Nephron (organoid): ENCODE measurements at regions not wholly inside any gene's neighbourhood (a gene's known extent, or its start where the extent isn't known, plus 50 kb on each side); places are given as distances from the start of the nearest gene placed in this dataset.

Experiments used
- H3K27ac Mint-ChIP-seq, 3 experiments: 2 replicates each; pipeline ENCODE4 v1.8.0; 2020; ENCODE audit warnings: mixed read lengths in 3 of 3, mild to moderate bottlenecking in 2 of 3, moderate library complexity in 1 of 3
- H3K27me3 Mint-ChIP-seq: 2 replicates; pipeline ENCODE4 v1.8.0; 2021; ENCODE audit warnings: low read depth, mild to moderate bottlenecking, moderate library complexity, mixed read lengths
- H3K36me3 Mint-ChIP-seq: 2 replicates; pipeline ENCODE4 v1.8.0; 2020; ENCODE audit warnings: low read depth, mixed read lengths
- H3K4me1 Mint-ChIP-seq: 2 replicates; pipeline ENCODE4 v1.8.0; 2020; ENCODE audit warnings: mixed read lengths
- H3K4me3 Mint-ChIP-seq, 3 experiments: 2 replicates each; pipeline ENCODE4 v1.8.0; 2020; ENCODE audit warnings: mild to moderate bottlenecking in 3 of 3, mixed read lengths in 3 of 3, moderate library complexity in 2 of 3
- H3K9me3 Mint-ChIP-seq: 2 replicates; pipeline ENCODE4 v1.8.0; 2020; ENCODE audit warnings: mixed read lengths
- CTCF ChIP-seq, 3 experiments: fragments of 200-600 bp; sonication (generic); IDR thresholded peaks; one replicate each; pipeline ENCODE4 v1.5.0; 2021; ENCODE audit warnings: antibody characterized with exemption in 3 of 3; ENCODE audit not compliant: unreplicated experiment in 3 of 3

GRCh38 chr15:45891766-45892165, 256.9 kb downstream of the SQOR start:
- Mint-ChIP-seq H3K36me3 (no peaks in the 10 kb centered on the region), H3K4me1 (peaks cover 7% of the 10 kb centered on the region), H3K27me3 (peaks cover 3% of the 10 kb centered on the region), H3K9me3 (peaks cover 4% of the 10 kb centered on the region), H3K27ac (peak overlapping the region in 2 of 3 experiments; percentile 4 to 53), H3K4me3 (no peak overlapping the region)
- no peak for TF ChIP-seq CTCF (IDR thresholded peaks at IDR 0.05; ENCODE audit: unreplicated experiment in 3 of 3)

GRCh38 chr15:45892182-45892581, 257.4 kb downstream of the SQOR start:
- H3K4me1 Mint-ChIP-seq = peaks cover 7% of the 10 kb centered on the region
- no peak overlapping the region for H3K4me3 Mint-ChIP-seq
- H3K9me3 Mint-ChIP-seq = peaks cover 2% of the 10 kb centered on the region
- TF ChIP-seq CTCF (IDR thresholded peaks at IDR 0.05; ENCODE audit: unreplicated experiment in 3 of 3) = no peak
- H3K36me3 Mint-ChIP-seq = no peaks in the 10 kb centered on the region
- peaks cover 3% of the 10 kb centered on the region for H3K27me3 Mint-ChIP-seq
- H3K27ac Mint-ChIP-seq = peak overlapping the region in 2 of 3 experiments; percentile 4 to 53

- Mint-ChIP-seq H3K4me1 (no peaks in the 10 kb centered on the region), H3K4me3 (no peak overlapping the region), H3K27ac (no peak overlapping the region), H3K27me3 (peaks cover 4% of the 10 kb centered on the region), H3K9me3 (peaks cover 4% of the 10 kb centered on the region), H3K36me3 (no peaks in the 10 kb centered on the region)
- TF ChIP-seq CTCF (IDR thresholded peaks at IDR 0.05; ENCODE audit: unreplicated experiment in 3 of 3) = no peak
These were observed 268.5 kb downstream of the SQOR start for GRCh38 chr15:45903283-45903682.

- H3K27ac Mint-ChIP-seq = no peak overlapping the region
- H3K9me3 Mint-ChIP-seq = peaks cover 4% of the 10 kb centered on the region
- no peaks in the 10 kb centered on the region for H3K4me1 Mint-ChIP-seq
- H3K27me3 Mint-ChIP-seq = no peaks in the 10 kb centered on the region
- no peak overlapping the region for H3K4me3 Mint-ChIP-seq
- TF ChIP-seq CTCF (IDR thresholded peaks at IDR 0.05; ENCODE audit: unreplicated experiment in 3 of 3) = no peak
- no peaks in the 10 kb centered on the region for H3K36me3 Mint-ChIP-seq
These were observed 269.2 kb downstream of the SQOR start for GRCh38 chr15:45904019-45904418.

GRCh38 chr15:45906230-45906629, 271.4 kb downstream of the SQOR start:
- Mint-ChIP-seq H3K4me3 (no peak overlapping the region), H3K4me1 (no peaks in the 10 kb centered on the region), H3K9me3 (peaks cover 4% of the 10 kb centered on the region), H3K36me3 (no peaks in the 10 kb centered on the region), H3K27me3 (no peaks in the 10 kb centered on the region), H3K27ac (no peak overlapping the region)
- no peak for TF ChIP-seq CTCF (IDR thresholded peaks at IDR 0.05; ENCODE audit: unreplicated experiment in 3 of 3)

- Mint-ChIP-seq H3K27me3 (no peaks in the 10 kb centered on the region), H3K27ac (no peak overlapping the region), H3K36me3 (no peaks in the 10 kb centered on the region), H3K9me3 (peaks cover 4% of the 10 kb centered on the region), H3K4me1 (no peaks in the 10 kb centered on the region), H3K4me3 (no peak overlapping the region)
- no peak for TF ChIP-seq CTCF (IDR thresholded peaks at IDR 0.05; ENCODE audit: unreplicated experiment in 3 of 3)
These were observed 275.8 kb downstream of the SQOR start for GRCh38 chr15:45910671-45911070.
